HepG2 (cell line): ENCODE measurements at regions not wholly inside any gene's neighbourhood (a gene's known extent, or its start where the extent isn't known, plus 50 kb on each side); places are given as distances from the start of the nearest gene placed in this dataset.

ENCODE experiments used
- ATAC-seq: fragments of 200-7000 bp; cut with Tn5 transposase; 3 replicates; pipeline ENCODE4 v1.9.1; 2020; ENCODE audit warnings: mild to moderate bottlenecking, moderate library complexity
- BruUV-seq: library from RNA; stranded (reverse); fragments of 400-500 nt; replicated peaks from 2 replicates; lab custom pipeline; 2021; lab: Mats Ljungman, UMichigan
- CTCF ChIA-PET: fragments of 300-600 bp; formaldehyde crosslinking; extraction: SDS; loops from one replicate; lab custom pipeline; 2021; ENCODE audit warnings: low total read pairs, inconsistent platforms, low intra/inter-chr PET ratio; lab: Yijun Ruan, JAX
- POLR2A ChIA-PET: fragments of 350-600 bp; sonication (Branson Sonifier 250); formaldehyde crosslinking; loops from one replicate; lab custom pipeline; 2020; ENCODE audit warnings: antibody characterized with exemption, inconsistent platforms; lab: Yijun Ruan, JAX
- DNase-seq: peaks from one replicate; pipeline ENCODE4 v3.0.0-alpha.2; 2015; ENCODE audit warnings: low spot score
- FAIRE-seq: peaks from 3 replicates; lab custom pipeline; 2011; peaks lifted over from hg19 to GRCh38; lab: Jason Lieb, UNC
- H2AFZ ChIP-seq: one replicate; pipeline ENCODE4 v1.6.1; 2011; ENCODE audit warnings: low read length, inconsistent platforms
- H3K27ac ChIP-seq: fragments of 300-600 bp; 3 replicates; pipeline ENCODE4 v1.8.0; 2011; ENCODE audit warnings: mixed run types, mild to moderate bottlenecking, mixed read lengths, low read length, inconsistent platforms; ENCODE audit not compliant: insufficient read depth; ENCODE audit errors: extremely low read length
- H3K27me3 ChIP-seq, 2 experiments: fragments of 200-600 bp in 1 of 2; 2 replicates in 1 of 2; 3 replicates in 1 of 2; pipeline versions ENCODE4 v1.6.0 to v1.8.0; 2011; ENCODE audit warnings: low read length in 2 of 2, mild to moderate bottlenecking in 2 of 2, moderate library complexity in 2 of 2, inconsistent platforms in 1 of 2; ENCODE audit not compliant: insufficient read depth in 2 of 2, control insufficient read depth in 1 of 2
- H3K36me3 ChIP-seq, 2 experiments: fragments of 200-600 bp in 1 of 2; replicated peaks in 1 of 2; 2 replicates in 1 of 2; 3 replicates in 1 of 2; pipeline versions ENCODE4 v1.5.1 to v1.8.0; 2011; ENCODE audit warnings: low read length in 2 of 2, inconsistent platforms in 1 of 2; ENCODE audit not compliant: insufficient read depth in 2 of 2, control insufficient read depth in 1 of 2
- H3K4me1 ChIP-seq: 2 replicates; pipeline ENCODE4 v1.5.1; 2012; ENCODE audit warnings: low read length, inconsistent platforms; ENCODE audit not compliant: insufficient read depth
- H3K4me2 ChIP-seq: 2 replicates; pipeline ENCODE4 v1.6.0; 2011; ENCODE audit warnings: low read depth, low read length, inconsistent platforms
- H3K4me3 ChIP-seq, 3 experiments: fragments of 200-600 bp in 1 of 3; sonication (generic), shearing (Covaris generic) in 1 of 3; replicated peaks in 1 of 3; 2 replicates each; pipeline ENCODE4 v1.5.1; 2011 to 2016; ENCODE audit warnings: low read length in 3 of 3, inconsistent platforms in 2 of 3, low read depth in 2 of 3, mild to moderate bottlenecking in 2 of 3, control low read depth in 1 of 3, mixed read lengths in 1 of 3; ENCODE audit not compliant: insufficient read depth in 1 of 3
- H3K79me2 ChIP-seq: one replicate; pipeline ENCODE4 v1.6.1; 2011; ENCODE audit warnings: low read length, inconsistent platforms; ENCODE audit not compliant: insufficient read depth
- H3K9ac ChIP-seq: 2 replicates; pipeline ENCODE4 v1.6.0; 2011; ENCODE audit warnings: mild to moderate bottlenecking, low read depth, low read length, inconsistent platforms; ENCODE audit not compliant: insufficient read depth
- H3K9me3 ChIP-seq: 2 replicates; pipeline ENCODE4 v1.5.1; 2012; ENCODE audit warnings: mild to moderate bottlenecking, low read length
- H4K20me1 ChIP-seq: 2 replicates; pipeline ENCODE4 v1.6.0; 2011; ENCODE audit warnings: inconsistent platforms, mild to moderate bottlenecking, low read length, moderate library complexity; ENCODE audit not compliant: insufficient read depth
- AGO1 ChIP-seq: fragments of 200-400 bp; formaldehyde crosslinking; IDR thresholded peaks from 2 replicates; pipeline ENCODE4 v1.6.1; 2017; ENCODE audit warnings: mild to moderate bottlenecking, low read depth, low read length, moderate library complexity; ENCODE audit not compliant: poor library complexity, severe bottlenecking
- CHD2 ChIP-seq: IDR thresholded peaks from 2 replicates; pipeline ENCODE4 v1.6.1; 2011; ENCODE audit warnings: low read depth, low read length, improper control_type of control experiment
- KLF6 ChIP-seq: IDR thresholded peaks from 2 replicates; pipeline ENCODE4 v1.8.0; 2016; ENCODE audit warnings: missing biosample characterization, missing genetic modification reagents
- NCOA2 ChIP-seq: sonication (generic); formaldehyde crosslinking; IDR thresholded peaks from 2 replicates; pipeline ENCODE4 v1.8.0; 2022; ENCODE audit warnings: inconsistent platforms
- NCOA5 ChIP-seq: sonication (generic); formaldehyde crosslinking; IDR thresholded peaks from 2 replicates; pipeline ENCODE4 v1.4.0; 2020; ENCODE audit warnings: missing genetic modification reagents
- NR1H2 ChIP-seq: sonication (generic); formaldehyde crosslinking; IDR thresholded peaks from 2 replicates; pipeline ENCODE4 v1.8.1; 2022; ENCODE audit warnings: low read depth, missing genetic modification reagents, borderline replicate concordance
- ZFX ChIP-seq: sonication (generic); formaldehyde crosslinking; IDR thresholded peaks from 2 replicates; pipeline ENCODE4 v1.4.0; 2020; ENCODE audit warnings: mild to moderate bottlenecking, low read depth, missing genetic modification reagents, moderate library complexity
- ZSCAN12 ChIP-seq: sonication (generic); formaldehyde crosslinking; IDR thresholded peaks from 2 replicates; pipeline ENCODE4 v1.9.0; 2021; ENCODE audit warnings: mild to moderate bottlenecking, missing genetic modification reagents
- WGBS: methylation state at CpG from one replicate; pipeline ENCODE4 v1.1.6; 2017; ENCODE audit warnings: low lambda C conversion rate; 5-methylcytosine and 5-hydroxymethylcytosine counted together
- in situ Hi-C: cut with HindIII; loops from 2 replicates; pipeline ENCODE4 v1.10.0; 2017; ENCODE audit warnings: low pct_unique_long_range_greater_than_20kb; ENCODE audit not compliant: extremely low pct_ligation_motif_present
- intact Hi-C: fragments of 100-400 bp; cut with micrococcal nuclease; formaldehyde crosslinking; loops from one replicate; pipeline ENCODE4 v1.10.0; 2022; ENCODE audit not compliant: unreplicated experiment
- TF ChIP-seq, protein P1 (sequence below): sonication (generic); formaldehyde crosslinking; IDR thresholded peaks from 2 replicates; pipeline ENCODE4 v1.4.0; 2020; ENCODE audit warnings: missing genetic modification reagents, borderline replicate concordance
- TF ChIP-seq, protein P2 (sequence below): sonication (generic); formaldehyde crosslinking; IDR thresholded peaks from 2 replicates; pipeline ENCODE4 v1.4.0; 2020; ENCODE audit warnings: missing genetic modification reagents
- TF ChIP-seq, protein P3 (sequence below): sonication (generic); formaldehyde crosslinking; IDR thresholded peaks from 2 replicates; pipeline ENCODE4 v1.4.0; 2020; ENCODE audit warnings: missing genetic modification reagents, borderline replicate concordance
- TF ChIP-seq, protein P4 (sequence below): sonication (generic); formaldehyde crosslinking; IDR thresholded peaks from 2 replicates; pipeline ENCODE4 v1.5.1; 2020; ENCODE audit warnings: mild to moderate bottlenecking, missing genetic modification reagents, borderline replicate concordance
- TF ChIP-seq, protein P5 (sequence below): sonication (generic); formaldehyde crosslinking; IDR thresholded peaks from 2 replicates; pipeline ENCODE4 v1.5.1; 2020; ENCODE audit warnings: missing genetic modification reagents, mild to moderate bottlenecking, borderline replicate concordance

DNA sequence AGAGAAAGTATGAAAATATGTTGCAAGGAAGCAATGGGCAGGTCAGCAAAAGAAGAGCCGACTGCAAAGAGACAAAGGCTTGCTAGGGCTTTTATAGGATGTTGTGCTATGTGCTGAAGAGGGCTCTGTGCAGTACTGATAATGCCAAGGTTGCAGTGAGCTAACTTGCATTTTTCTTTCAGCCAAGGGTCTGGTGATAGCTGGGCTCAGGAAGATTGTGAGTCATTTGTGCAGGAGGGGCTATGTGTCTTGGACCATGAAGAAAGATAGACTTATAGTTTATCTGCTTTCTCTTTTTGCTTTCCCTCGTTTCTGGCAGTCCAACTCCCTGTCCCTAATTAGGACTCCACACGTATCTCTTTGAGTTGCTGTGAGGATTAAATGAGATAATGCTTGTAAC, 64.5 kb upstream of the LRIG1 start:
- DNase-seq (no peak), FAIRE-seq (no peak), ATAC-seq (no peak)
- Histone ChIP-seq H3K9ac (no peak overlapping the region), H3K9me3 (0 out of 2 replicates have a peak, but pooled peaks cover under 1% of the 10 kb centered on the region), H3K4me1 (no peaks in the 10 kb centered on the region), H3K79me2 (no peaks in the 10 kb centered on the region), H3K27ac (no peak overlapping the region), H3K36me3 (no peaks in the 10 kb centered on the region), H4K20me1 (no peaks in the 10 kb centered on the region), H2AFZ (no peak overlapping the region), H3K27me3 (no peaks in the 10 kb centered on the region; a peak in 1 of 5 replicates), H3K4me3 (no peak overlapping the region), H3K4me2 (no peak overlapping the region)
- no TSS peak for BruUV-seq
- ChIA-PET POLR2A (no interaction called here), CTCF (no interaction called here)
- intact Hi-C loops, result no loop called here
- in situ Hi-C loops, result no loop called here
- 5% methylated on average over 3 of the region's 3 CpGs for WGBS
- TF ChIP-seq AGO1 (no peak), ZSCAN12 (CRISPR knock-in tag) (no peak), NR1H2 (no peak), KLF6 (CRISPR knock-in tag) (no peak), NCOA2 (CRISPR knock-in tag) (no peak), NCOA5 (CRISPR knock-in tag) (no peak), ZFX (CRISPR knock-in tag) (no peak), CHD2 (no peak)
- TF ChIP-seq, protein P1, sequence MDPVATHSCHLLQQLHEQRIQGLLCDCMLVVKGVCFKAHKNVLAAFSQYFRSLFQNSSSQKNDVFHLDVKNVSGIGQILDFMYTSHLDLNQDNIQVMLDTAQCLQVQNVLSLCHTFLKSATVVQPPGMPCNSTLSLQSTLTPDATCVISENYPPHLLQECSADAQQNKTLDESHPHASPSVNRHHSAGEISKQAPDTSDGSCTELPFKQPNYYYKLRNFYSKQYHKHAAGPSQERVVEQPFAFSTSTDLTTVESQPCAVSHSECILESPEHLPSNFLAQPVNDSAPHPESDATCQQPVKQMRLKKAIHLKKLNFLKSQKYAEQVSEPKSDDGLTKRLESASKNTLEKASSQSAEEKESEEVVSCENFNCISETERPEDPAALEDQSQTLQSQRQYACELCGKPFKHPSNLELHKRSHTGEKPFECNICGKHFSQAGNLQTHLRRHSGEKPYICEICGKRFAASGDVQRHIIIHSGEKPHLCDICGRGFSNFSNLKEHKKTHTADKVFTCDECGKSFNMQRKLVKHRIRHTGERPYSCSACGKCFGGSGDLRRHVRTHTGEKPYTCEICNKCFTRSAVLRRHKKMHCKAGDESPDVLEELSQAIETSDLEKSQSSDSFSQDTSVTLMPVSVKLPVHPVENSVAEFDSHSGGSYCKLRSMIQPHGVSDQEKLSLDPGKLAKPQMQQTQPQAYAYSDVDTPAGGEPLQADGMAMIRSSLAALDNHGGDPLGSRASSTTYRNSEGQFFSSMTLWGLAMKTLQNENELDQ (CRISPR knock-in tag), result no peak
- TF ChIP-seq, protein P2, sequence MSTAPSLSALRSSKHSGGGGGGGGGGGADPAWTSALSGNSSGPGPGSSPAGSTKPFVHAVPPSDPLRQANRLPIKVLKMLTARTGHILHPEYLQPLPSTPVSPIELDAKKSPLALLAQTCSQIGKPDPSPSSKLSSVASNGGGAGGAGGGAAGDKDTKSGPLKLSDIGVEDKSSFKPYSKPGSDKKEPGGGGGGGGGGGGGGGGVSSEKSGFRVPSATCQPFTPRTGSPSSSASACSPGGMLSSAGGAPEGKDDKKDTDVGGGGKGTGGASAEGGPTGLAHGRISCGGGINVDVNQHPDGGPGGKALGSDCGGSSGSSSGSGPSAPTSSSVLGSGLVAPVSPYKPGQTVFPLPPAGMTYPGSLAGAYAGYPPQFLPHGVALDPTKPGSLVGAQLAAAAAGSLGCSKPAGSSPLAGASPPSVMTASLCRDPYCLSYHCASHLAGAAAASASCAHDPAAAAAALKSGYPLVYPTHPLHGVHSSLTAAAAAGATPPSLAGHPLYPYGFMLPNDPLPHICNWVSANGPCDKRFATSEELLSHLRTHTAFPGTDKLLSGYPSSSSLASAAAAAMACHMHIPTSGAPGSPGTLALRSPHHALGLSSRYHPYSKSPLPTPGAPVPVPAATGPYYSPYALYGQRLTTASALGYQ (CRISPR knock-in tag), result no peak
- TF ChIP-seq, protein P3, sequence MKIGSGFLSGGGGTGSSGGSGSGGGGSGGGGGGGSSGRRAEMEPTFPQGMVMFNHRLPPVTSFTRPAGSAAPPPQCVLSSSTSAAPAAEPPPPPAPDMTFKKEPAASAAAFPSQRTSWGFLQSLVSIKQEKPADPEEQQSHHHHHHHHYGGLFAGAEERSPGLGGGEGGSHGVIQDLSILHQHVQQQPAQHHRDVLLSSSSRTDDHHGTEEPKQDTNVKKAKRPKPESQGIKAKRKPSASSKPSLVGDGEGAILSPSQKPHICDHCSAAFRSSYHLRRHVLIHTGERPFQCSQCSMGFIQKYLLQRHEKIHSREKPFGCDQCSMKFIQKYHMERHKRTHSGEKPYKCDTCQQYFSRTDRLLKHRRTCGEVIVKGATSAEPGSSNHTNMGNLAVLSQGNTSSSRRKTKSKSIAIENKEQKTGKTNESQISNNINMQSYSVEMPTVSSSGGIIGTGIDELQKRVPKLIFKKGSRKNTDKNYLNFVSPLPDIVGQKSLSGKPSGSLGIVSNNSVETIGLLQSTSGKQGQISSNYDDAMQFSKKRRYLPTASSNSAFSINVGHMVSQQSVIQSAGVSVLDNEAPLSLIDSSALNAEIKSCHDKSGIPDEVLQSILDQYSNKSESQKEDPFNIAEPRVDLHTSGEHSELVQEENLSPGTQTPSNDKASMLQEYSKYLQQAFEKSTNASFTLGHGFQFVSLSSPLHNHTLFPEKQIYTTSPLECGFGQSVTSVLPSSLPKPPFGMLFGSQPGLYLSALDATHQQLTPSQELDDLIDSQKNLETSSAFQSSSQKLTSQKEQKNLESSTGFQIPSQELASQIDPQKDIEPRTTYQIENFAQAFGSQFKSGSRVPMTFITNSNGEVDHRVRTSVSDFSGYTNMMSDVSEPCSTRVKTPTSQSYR (CRISPR knock-in tag), result no peak
- TF ChIP-seq, protein P4, sequence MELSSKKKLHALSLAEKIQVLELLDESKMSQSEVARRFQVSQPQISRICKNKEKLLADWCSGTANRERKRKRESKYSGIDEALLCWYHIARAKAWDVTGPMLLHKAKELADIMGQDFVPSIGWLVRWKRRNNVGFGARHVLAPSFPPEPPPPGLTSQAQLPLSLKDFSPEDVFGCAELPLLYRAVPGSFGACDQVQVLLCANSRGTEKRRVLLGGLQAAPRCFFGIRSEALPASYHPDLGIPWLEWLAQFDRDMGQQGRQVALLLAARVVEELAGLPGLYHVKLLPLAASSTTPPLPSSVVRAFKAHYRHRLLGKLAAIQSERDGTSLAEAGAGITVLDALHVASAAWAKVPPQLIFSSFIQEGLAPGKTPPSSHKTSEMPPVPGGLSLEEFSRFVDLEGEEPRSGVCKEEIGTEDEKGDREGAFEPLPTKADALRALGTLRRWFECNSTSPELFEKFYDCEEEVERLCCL (CRISPR knock-in tag), result no peak
- TF ChIP-seq, protein P5, sequence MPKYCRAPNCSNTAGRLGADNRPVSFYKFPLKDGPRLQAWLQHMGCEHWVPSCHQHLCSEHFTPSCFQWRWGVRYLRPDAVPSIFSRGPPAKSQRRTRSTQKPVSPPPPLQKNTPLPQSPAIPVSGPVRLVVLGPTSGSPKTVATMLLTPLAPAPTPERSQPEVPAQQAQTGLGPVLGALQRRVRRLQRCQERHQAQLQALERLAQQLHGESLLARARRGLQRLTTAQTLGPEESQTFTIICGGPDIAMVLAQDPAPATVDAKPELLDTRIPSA (CRISPR knock-in tag), result no peak
